NB4 (cell line): ENCODE measurements at regions not wholly inside any gene's neighbourhood (a gene's known extent, or its start where the extent isn't known, plus 50 kb on each side); places are given as distances from the start of the nearest gene placed in this dataset.

Experiments used
- MYC ChIP-seq: IDR thresholded peaks from 2 replicates; pipeline ENCODE4 v1.6.1; 2011; ENCODE audit warnings: low read depth, low read length
- POLR2A ChIP-seq: IDR thresholded peaks from 2 replicates; pipeline ENCODE4 v1.6.1; 2011; ENCODE audit warnings: mild to moderate bottlenecking; ENCODE audit not compliant: insufficient read length; ENCODE audit errors: extremely low read depth
- TF ChIP-seq, protein P1 (sequence below): IDR thresholded peaks from one replicate; pipeline ENCODE4 v1.5.1; 2012; ENCODE audit warnings: low read depth, low read length
- TF ChIP-seq, protein P2 (sequence below): IDR thresholded peaks from 2 replicates; pipeline ENCODE4 v1.6.1; 2011; ENCODE audit warnings: low read depth, low read length

DNA sequence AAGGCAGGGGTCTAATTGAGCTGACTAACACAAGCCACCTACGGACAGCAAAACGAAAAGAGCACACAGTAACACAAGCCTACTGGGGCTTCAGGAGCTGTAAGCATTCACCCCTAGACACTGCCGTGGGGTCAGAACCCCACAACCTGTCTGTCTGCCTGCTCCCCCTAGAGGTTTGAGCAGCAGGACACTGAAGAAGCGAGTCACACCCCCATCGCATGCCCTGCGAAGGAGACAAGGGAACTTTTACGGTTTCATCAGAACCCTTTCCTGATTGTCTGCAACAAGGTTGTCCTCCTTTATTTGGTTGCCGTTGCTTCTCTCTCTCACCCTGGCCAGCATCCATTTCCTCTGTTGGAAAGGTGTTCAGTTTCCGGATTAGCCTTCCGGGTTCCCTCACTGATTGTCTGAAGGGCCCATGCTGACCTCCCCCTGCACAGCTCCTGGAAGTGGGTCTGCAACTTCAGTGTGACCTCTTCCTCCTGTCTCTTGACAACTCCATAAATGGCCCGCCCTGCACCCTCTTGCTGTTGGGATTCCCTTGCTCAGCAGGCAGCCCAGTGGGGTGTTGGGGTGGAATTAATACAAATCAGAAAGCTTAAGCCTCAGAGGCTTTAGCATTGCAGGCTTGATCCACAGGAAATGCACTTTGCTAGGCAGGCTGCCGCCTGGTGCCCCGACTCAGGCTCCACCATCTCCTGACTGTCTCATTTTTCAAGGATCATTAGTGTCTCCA, 258.9 kb upstream of the TLE4 start:
- TF ChIP-seq, protein P1, sequence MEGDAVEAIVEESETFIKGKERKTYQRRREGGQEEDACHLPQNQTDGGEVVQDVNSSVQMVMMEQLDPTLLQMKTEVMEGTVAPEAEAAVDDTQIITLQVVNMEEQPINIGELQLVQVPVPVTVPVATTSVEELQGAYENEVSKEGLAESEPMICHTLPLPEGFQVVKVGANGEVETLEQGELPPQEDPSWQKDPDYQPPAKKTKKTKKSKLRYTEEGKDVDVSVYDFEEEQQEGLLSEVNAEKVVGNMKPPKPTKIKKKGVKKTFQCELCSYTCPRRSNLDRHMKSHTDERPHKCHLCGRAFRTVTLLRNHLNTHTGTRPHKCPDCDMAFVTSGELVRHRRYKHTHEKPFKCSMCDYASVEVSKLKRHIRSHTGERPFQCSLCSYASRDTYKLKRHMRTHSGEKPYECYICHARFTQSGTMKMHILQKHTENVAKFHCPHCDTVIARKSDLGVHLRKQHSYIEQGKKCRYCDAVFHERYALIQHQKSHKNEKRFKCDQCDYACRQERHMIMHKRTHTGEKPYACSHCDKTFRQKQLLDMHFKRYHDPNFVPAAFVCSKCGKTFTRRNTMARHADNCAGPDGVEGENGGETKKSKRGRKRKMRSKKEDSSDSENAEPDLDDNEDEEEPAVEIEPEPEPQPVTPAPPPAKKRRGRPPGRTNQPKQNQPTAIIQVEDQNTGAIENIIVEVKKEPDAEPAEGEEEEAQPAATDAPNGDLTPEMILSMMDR: no peak
- TF ChIP-seq, protein P2, sequence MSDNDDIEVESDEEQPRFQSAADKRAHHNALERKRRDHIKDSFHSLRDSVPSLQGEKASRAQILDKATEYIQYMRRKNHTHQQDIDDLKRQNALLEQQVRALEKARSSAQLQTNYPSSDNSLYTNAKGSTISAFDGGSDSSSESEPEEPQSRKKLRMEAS: no peak
- TF ChIP-seq POLR2A (no peak), MYC (no peak)
